ENCODE measurements at regions not wholly inside any gene's neighbourhood (a gene's known extent, or its start where the extent isn't known, plus 50 kb on each side); places are given as distances from the start of the nearest gene placed in this dataset.

GRCh38 chr3:144079634-144080033 is 108.0 kb downstream of the DIPK2A start:
- intact Hi-C loops (cut with DNase I; ENCODE audit: low total_unique reads): no loop called here
- TF ChIP-seq CTCF (IDR thresholded peaks at IDR 0.05) (no peak), POLR2A (IDR thresholded peaks at IDR 0.05) (no peak)
- no peak overlapping the region for H3K4me3 ChIP-seq (ENCODE audit: low read depth, poor library complexity, severe bottlenecking)
- 65 to 68% methylated on average over 2 of the region's 2 CpGs for WGBS, 2 donors
- no peak for DNase-seq (ENCODE audit: low spot score in 2 of 2)

- H3K4me3 ChIP-seq (ENCODE audit: low read depth, poor library complexity, severe bottlenecking): no peak overlapping the region
- TF ChIP-seq POLR2A (IDR thresholded peaks at IDR 0.05): no peak
- TF ChIP-seq CTCF (IDR thresholded peaks at IDR 0.05): no peak
- 33 to 38% methylated on average over 2 of the region's 2 CpGs for WGBS, 2 donors
- DNase-seq (ENCODE audit: low spot score in 2 of 2): no peak
- intact Hi-C loops (cut with DNase I; ENCODE audit: low total_unique reads): no loop called here
Observed at GRCh38 chr3:144084929-144085328, 113.3 kb downstream of the DIPK2A start.

GRCh38 chr3:144085964-144086363 is 114.3 kb downstream of the DIPK2A start:
- intact Hi-C loops (cut with DNase I; ENCODE audit: low total_unique reads): no loop called here
- H3K4me3 ChIP-seq (ENCODE audit: low read depth, poor library complexity, severe bottlenecking): no peak overlapping the region
- WGBS, 2 donors: 24 to 30% methylated on average over 3 of the region's 3 CpGs
- TF ChIP-seq POLR2A (IDR thresholded peaks at IDR 0.05) (no peak), CTCF (IDR thresholded peaks at IDR 0.05) (no peak)
- DNase-seq (ENCODE audit: low spot score in 2 of 2): no peak

- no peak for TF ChIP-seq POLR2A (IDR thresholded peaks at IDR 0.05)
- TF ChIP-seq CTCF (IDR thresholded peaks at IDR 0.05): no peak
- no peak overlapping the region for H3K4me3 ChIP-seq (ENCODE audit: low read depth, poor library complexity, severe bottlenecking)
- 91 to 92% methylated on average over 3 of the region's 3 CpGs for WGBS, 2 donors
- no peak for DNase-seq (ENCODE audit: low spot score in 2 of 2)
- intact Hi-C loops (cut with DNase I; ENCODE audit: low total_unique reads): no loop called here
Observed at GRCh38 chr3:144096016-144096415, 124.4 kb downstream of the DIPK2A start.

- WGBS, 2 donors: 66 to 71% methylated on average over 2 of the region's 2 CpGs
- no peak for TF ChIP-seq POLR2A (IDR thresholded peaks at IDR 0.05)
- TF ChIP-seq CTCF (IDR thresholded peaks at IDR 0.05): no peak
- no peak for DNase-seq (ENCODE audit: low spot score in 2 of 2)
- intact Hi-C loops (cut with DNase I; ENCODE audit: low total_unique reads): no loop called here
- no peak overlapping the region for H3K4me3 ChIP-seq (ENCODE audit: low read depth, poor library complexity, severe bottlenecking)
Observed at GRCh38 chr3:144097163-144097562, 125.5 kb downstream of the DIPK2A start.

GRCh38 chr3:144098691-144099090 is 127.1 kb downstream of the DIPK2A start:
- no peak for TF ChIP-seq CTCF (IDR thresholded peaks at IDR 0.05)
- no peak for TF ChIP-seq POLR2A (IDR thresholded peaks at IDR 0.05)
- no peak overlapping the region for H3K4me3 ChIP-seq (ENCODE audit: low read depth, poor library complexity, severe bottlenecking)
- no peak for DNase-seq (ENCODE audit: low spot score in 2 of 2)
- intact Hi-C loops (cut with DNase I; ENCODE audit: low total_unique reads): no loop called here
- WGBS, 2 donors: 73 to 91% methylated on average over 3 to 7 of the region's 7 CpGs

All from lower leg skin (tissue), 4 donors.